K562 (cell line): ENCODE measurements at regions not wholly inside any gene's neighbourhood (a gene's known extent, or its start where the extent isn't known, plus 50 kb on each side); places are given as distances from the start of the nearest gene placed in this dataset.

Experiments used
- ATAC-seq: fragments of 200-7000 bp; cut with Tn5 transposase; 3 replicates; pipeline ENCODE4 v1.9.1; 2020; ENCODE audit warnings: moderate library complexity
- BruUV-seq: library from RNA; stranded (reverse); fragments of 400-500 nt; replicated peaks from 2 replicates; lab custom pipeline; 2021; lab: Mats Ljungman, UMichigan
- CTCF ChIA-PET: fragments of 300-600 bp; formaldehyde crosslinking; extraction: SDS; loops from one replicate; lab custom pipeline; 2021; ENCODE audit warnings: low intra/inter-chr PET ratio; lab: Yijun Ruan, JAX
- POLR2A ChIA-PET: fragments of 300-600, 350-650 bp; sonication (Branson Sonifier 250); formaldehyde crosslinking; extraction: SDS; loops from one replicate; lab custom pipeline; 2021; ENCODE audit warnings: antibody characterized with exemption, inconsistent platforms; lab: Yijun Ruan, JAX
- DNase-seq, 4 experiments: peaks; one replicate each; pipeline versions ENCODE4 v3.0.0 to v3.0.0-alpha.2; 2011 to 2018; ENCODE audit warnings: low spot score in 3 of 4, mixed read lengths in 3 of 4; ENCODE audit errors: extremely low read depth in 1 of 4
- FAIRE-seq: peaks from 2 replicates; lab custom pipeline; 2011; peaks lifted over from hg19 to GRCh38; lab: Jason Lieb, UNC
- H2AFZ ChIP-seq: 2 replicates; pipeline ENCODE4 v1.6.0; 2011; ENCODE audit warnings: low read depth, low read length, control low read depth, inconsistent platforms
- H3K27ac ChIP-seq: fragments of 200-600 bp; 3 replicates; pipeline ENCODE4 v1.8.0; 2011; ENCODE audit warnings: low read depth, mild to moderate bottlenecking, control low read depth, inconsistent platforms, low read length, moderate library complexity, mixed read lengths; ENCODE audit errors: extremely low read depth
- H3K27me3 ChIP-seq, 2 experiments: fragments of 300-600 bp in 1 of 2; 2 replicates in 1 of 2; 3 replicates in 1 of 2; pipeline versions ENCODE4 v1.6.0 to v1.8.0; 2011; ENCODE audit warnings: inconsistent platforms in 2 of 2, low read length in 2 of 2, mild to moderate bottlenecking in 1 of 2, mixed read lengths in 1 of 2, moderate library complexity in 1 of 2; ENCODE audit not compliant: control insufficient read depth in 2 of 2, insufficient read depth in 2 of 2
- H3K36me3 ChIP-seq: fragments of 300-600 bp; 3 replicates; pipeline ENCODE4 v1.8.0; 2011; ENCODE audit warnings: mild to moderate bottlenecking, low read length, inconsistent platforms; ENCODE audit not compliant: control insufficient read depth, insufficient read depth
- H3K4me1 ChIP-seq, 2 experiments: fragments of 200-600 bp in 1 of 2; replicated peaks in 1 of 2; 2 replicates in 1 of 2; 3 replicates in 1 of 2; pipeline versions ENCODE4 v1.5.1 to v1.8.0; 2011; ENCODE audit warnings: inconsistent platforms in 2 of 2, low read length in 2 of 2, mild to moderate bottlenecking in 1 of 2, mixed read lengths in 1 of 2, moderate library complexity in 1 of 2; ENCODE audit not compliant: control insufficient read depth in 2 of 2, insufficient read depth in 2 of 2
- H3K4me2 ChIP-seq: 2 replicates; pipeline ENCODE4 v1.6.1; 2011; ENCODE audit warnings: low read length, control low read depth, inconsistent platforms, mixed read lengths; ENCODE audit not compliant: insufficient read depth
- H3K4me3 ChIP-seq: fragments of 200-600 bp; sonication (generic), shearing (Covaris generic); 2 replicates; pipeline ENCODE4 v1.5.1; 2016; ENCODE audit warnings: control low read depth, inconsistent platforms
- H3K79me2 ChIP-seq: fragments of 200-600 bp; 3 replicates; pipeline ENCODE4 v1.8.0; 2011; ENCODE audit warnings: low read length, inconsistent platforms; ENCODE audit not compliant: control insufficient read depth, insufficient read depth
- H3K9ac ChIP-seq, 2 experiments: 2 replicates each; pipeline versions ENCODE4 v1.6.0 to v1.6.1; 2011; ENCODE audit warnings: low read depth in 2 of 2, low read length in 2 of 2, control low read depth in 1 of 2, inconsistent platforms in 1 of 2, mild to moderate bottlenecking in 1 of 2, mixed read lengths in 1 of 2; ENCODE audit not compliant: insufficient read depth in 1 of 2
- H3K9me1 ChIP-seq: one replicate; pipeline ENCODE4 v1.6.0; 2011; ENCODE audit warnings: inconsistent platforms, mild to moderate bottlenecking, low read length, moderate library complexity; ENCODE audit not compliant: control insufficient read depth, insufficient read depth
- H3K9me3 ChIP-seq: replicated peaks from 2 replicates; pipeline ENCODE4 v1.5.1; 2011; ENCODE audit warnings: low read depth, low read length, inconsistent platforms; ENCODE audit not compliant: control insufficient read depth, insufficient read depth
- H4K20me1 ChIP-seq: replicated peaks from 2 replicates; pipeline ENCODE4 v1.6.1; 2011; ENCODE audit warnings: low read length, inconsistent platforms, mixed read lengths; ENCODE audit not compliant: control insufficient read depth, insufficient read depth
- ZNF311 ChIP-seq: fragments of 250-450 bp; sonication (Bioruptor Pico); IDR thresholded peaks from 2 replicates; pipeline ENCODE4 v1.4.0; 2020; ENCODE audit warnings: mild to moderate bottlenecking, moderate library complexity
- ZNF324 ChIP-seq: fragments of 250-450 bp; sonication (Bioruptor Pico); IDR thresholded peaks from 2 replicates; pipeline ENCODE4 v1.4.0; 2020; ENCODE audit warnings: mild to moderate bottlenecking
- WGBS: fragments of 100-300 bp; shearing (Covaris generic); methylation state at CpG from one replicate; pipeline ENCODE4 v1.1.6; 2016; ENCODE audit warnings: low coverage, mixed read lengths; ENCODE audit not compliant: insufficient coverage; ENCODE audit errors: missing lambda C conversion rate; 5-methylcytosine and 5-hydroxymethylcytosine counted together
- in situ Hi-C: fragments of 300-500 bp; cut with MboI; formaldehyde crosslinking; loops from 4 replicates; pipeline ENCODE4 v1.15.0; 2018; ENCODE audit warnings: inconsistent platforms, mixed read lengths
- intact Hi-C: fragments of 100-400 bp; cut with micrococcal nuclease; formaldehyde crosslinking; loops from 2 replicates; pipeline ENCODE4 v1.14.2; 2022
- TF ChIP-seq, protein P1 (sequence below): IDR thresholded peaks from 3 replicates; pipeline ENCODE4 v1.6.1; 2011; ENCODE audit warnings: borderline replicate concordance, mild to moderate bottlenecking; ENCODE audit not compliant: insufficient read length, insufficient read depth
- TF ChIP-seq, protein P2 (sequence below): IDR thresholded peaks from 2 replicates; pipeline ENCODE4 v1.6.1; 2016; ENCODE audit warnings: missing genetic modification characterization, missing compliant biosample characterization

DNA sequence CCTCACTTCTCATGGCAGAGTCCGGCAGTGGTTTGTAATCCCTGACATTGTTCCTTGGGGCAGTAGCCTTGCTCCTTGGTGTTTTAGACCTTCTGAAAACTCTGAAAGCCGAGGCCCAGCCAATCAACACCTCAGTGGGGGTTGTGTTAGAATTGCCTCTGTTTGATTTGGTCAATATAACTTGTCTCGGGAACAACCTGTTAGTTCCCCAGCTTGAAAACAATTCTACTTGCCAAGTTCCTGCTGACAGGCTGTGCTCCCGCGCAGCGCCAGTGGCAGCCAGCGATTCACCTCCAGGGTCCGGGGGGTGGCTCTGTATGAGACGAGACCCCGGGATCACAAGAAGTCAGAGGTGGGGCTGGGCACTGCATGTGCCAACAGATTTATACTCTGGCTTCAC lies 81.4 kb upstream of the MEDAG start:
- DNase-seq (no peak), FAIRE-seq (no peak), ATAC-seq (no peak)
- H3K9me1 ChIP-seq = no peaks in the 10 kb centered on the region
- no peak overlapping the region for H2AFZ ChIP-seq
- in situ Hi-C loops = no loop called here
- H4K20me1 ChIP-seq = no peaks in the 10 kb centered on the region
- intact Hi-C loops = no loop called here
- no peak overlapping the region for H3K27ac ChIP-seq
- H3K9me3 ChIP-seq = no peaks in the 10 kb centered on the region
- H3K4me2 ChIP-seq = no peak overlapping the region
- no peak for TF ChIP-seq ZNF324 (CRISPR knock-in tag)
- TF ChIP-seq, protein P1, sequence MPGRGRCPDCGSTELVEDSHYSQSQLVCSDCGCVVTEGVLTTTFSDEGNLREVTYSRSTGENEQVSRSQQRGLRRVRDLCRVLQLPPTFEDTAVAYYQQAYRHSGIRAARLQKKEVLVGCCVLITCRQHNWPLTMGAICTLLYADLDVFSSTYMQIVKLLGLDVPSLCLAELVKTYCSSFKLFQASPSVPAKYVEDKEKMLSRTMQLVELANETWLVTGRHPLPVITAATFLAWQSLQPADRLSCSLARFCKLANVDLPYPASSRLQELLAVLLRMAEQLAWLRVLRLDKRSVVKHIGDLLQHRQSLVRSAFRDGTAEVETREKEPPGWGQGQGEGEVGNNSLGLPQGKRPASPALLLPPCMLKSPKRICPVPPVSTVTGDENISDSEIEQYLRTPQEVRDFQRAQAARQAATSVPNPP = no peak
- TF ChIP-seq ZNF311 (CRISPR knock-in tag) = no peak
- TF ChIP-seq, protein P2, sequence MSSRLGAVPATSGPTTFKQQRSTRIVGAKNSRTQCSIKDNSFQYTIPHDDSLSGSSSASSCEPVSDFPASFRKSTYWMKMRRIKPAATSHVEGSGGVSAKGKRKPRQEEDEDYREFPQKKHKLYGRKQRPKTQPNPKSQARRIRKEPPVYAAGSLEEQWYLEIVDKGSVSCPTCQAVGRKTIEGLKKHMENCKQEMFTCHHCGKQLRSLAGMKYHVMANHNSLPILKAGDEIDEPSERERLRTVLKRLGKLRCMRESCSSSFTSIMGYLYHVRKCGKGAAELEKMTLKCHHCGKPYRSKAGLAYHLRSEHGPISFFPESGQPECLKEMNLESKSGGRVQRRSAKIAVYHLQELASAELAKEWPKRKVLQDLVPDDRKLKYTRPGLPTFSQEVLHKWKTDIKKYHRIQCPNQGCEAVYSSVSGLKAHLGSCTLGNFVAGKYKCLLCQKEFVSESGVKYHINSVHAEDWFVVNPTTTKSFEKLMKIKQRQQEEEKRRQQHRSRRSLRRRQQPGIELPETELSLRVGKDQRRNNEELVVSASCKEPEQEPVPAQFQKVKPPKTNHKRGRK = no peak
- H3K4me3 ChIP-seq = no peak overlapping the region
- peaks cover 5 to 9% of the 10 kb centered on the region in 2 experiments; a peak in 4 of 5 replicates for H3K27me3 ChIP-seq
- POLR2A ChIA-PET = no interaction called here
- H3K9ac ChIP-seq = no peak overlapping the region
- no peaks in the 10 kb centered on the region for H3K36me3 ChIP-seq
- WGBS = 0% methylated on average over 5 of the region's 10 CpGs
- CTCF ChIA-PET = no interaction called here
- BruUV-seq = no TSS peak
- no peaks in the 10 kb centered on the region for H3K79me2 ChIP-seq
- no peaks in the 10 kb centered on the region for H3K4me1 ChIP-seq
